HG02981 (cell line): ENCODE measurements at regions not wholly inside any gene's neighbourhood (a gene's known extent, or its start where the extent isn't known, plus 50 kb on each side); places are given as distances from the start of the nearest gene placed in this dataset.
"Not testable (repeated sequence)": the region's sequence is repeated elsewhere in the genome, so short reads cannot be mapped to it uniquely, and the experiment has no call there.

Experiments used
- ATAC-seq: cut with Tn5 transposase; IDR thresholded peaks from one replicate; pipeline ENCODE4 v1.9.1; 2021; ENCODE audit warnings: mild to moderate bottlenecking, moderate library complexity; ENCODE audit not compliant: unreplicated experiment

- no peak for ATAC-seq
Observed at GRCh38 chr12:77229640-77230442, 164.5 kb upstream of the E2F7 start.

GRCh38 chr12:77228376-77228775 is 163.0 kb upstream of the E2F7 start:
- no peak for ATAC-seq

- ATAC-seq: no peak
Observed at GRCh38 chr12:77226368-77226767, 161.0 kb upstream of the E2F7 start.

- no peak for ATAC-seq
Observed at GRCh38 chr12:77225373-77225772, 160.0 kb upstream of the E2F7 start.

- no peak for ATAC-seq
Observed at GRCh38 chr12:77224346-77224745, 159.0 kb upstream of the E2F7 start.

GRCh38 chr12:77222336-77222735 is 157.0 kb upstream of the E2F7 start:
- no peak for ATAC-seq

- no peak for ATAC-seq
Observed at GRCh38 chr12:77220586-77220985, 155.2 kb upstream of the E2F7 start.

GRCh38 chr12:77218278-77218677 is 152.9 kb upstream of the E2F7 start:
- peak; percentile 73 for ATAC-seq

- ATAC-seq: not testable (repeated sequence)
Observed at GRCh38 chr12:77216136-77216535, 150.8 kb upstream of the E2F7 start.

- ATAC-seq: no peak
Observed at GRCh38 chr12:77214136-77214535, 148.8 kb upstream of the E2F7 start.

GRCh38 chr12:77213319-77213718 is 147.9 kb upstream of the E2F7 start:
- no peak for ATAC-seq

GRCh38 chr12:77210724-77211123 is 145.4 kb upstream of the E2F7 start:
- ATAC-seq: no peak

- no peak for ATAC-seq
Observed at GRCh38 chr12:77204083-77204482, 138.7 kb upstream of the E2F7 start.

- ATAC-seq: no peak
Observed at GRCh38 chr12:77202457-77203060, 137.2 kb upstream of the E2F7 start.

- no peak for ATAC-seq
Observed at GRCh38 chr12:77189901-77190416, 124.6 kb upstream of the E2F7 start.

GRCh38 chr12:77189458-77189857 is 124.1 kb upstream of the E2F7 start:
- no peak for ATAC-seq

GRCh38 chr12:77179515-77179914 is 114.1 kb upstream of the E2F7 start:
- ATAC-seq: no peak

GRCh38 chr12:77167801-77168200 is 102.4 kb upstream of the E2F7 start:
- no peak for ATAC-seq

GRCh38 chr12:77166696-77167095 is 101.3 kb upstream of the E2F7 start:
- ATAC-seq: no peak

- no peak for ATAC-seq
Observed at GRCh38 chr12:77163074-77164038, 98.0 kb upstream of the E2F7 start.

- ATAC-seq: no peak
Observed at GRCh38 chr12:77161944-77162343, 96.6 kb upstream of the E2F7 start.
